ENCODE measurements at regions not wholly inside any gene's neighbourhood (a gene's known extent, or its start where the extent isn't known, plus 50 kb on each side); places are given as distances from the start of the nearest gene placed in this dataset.

DNA sequence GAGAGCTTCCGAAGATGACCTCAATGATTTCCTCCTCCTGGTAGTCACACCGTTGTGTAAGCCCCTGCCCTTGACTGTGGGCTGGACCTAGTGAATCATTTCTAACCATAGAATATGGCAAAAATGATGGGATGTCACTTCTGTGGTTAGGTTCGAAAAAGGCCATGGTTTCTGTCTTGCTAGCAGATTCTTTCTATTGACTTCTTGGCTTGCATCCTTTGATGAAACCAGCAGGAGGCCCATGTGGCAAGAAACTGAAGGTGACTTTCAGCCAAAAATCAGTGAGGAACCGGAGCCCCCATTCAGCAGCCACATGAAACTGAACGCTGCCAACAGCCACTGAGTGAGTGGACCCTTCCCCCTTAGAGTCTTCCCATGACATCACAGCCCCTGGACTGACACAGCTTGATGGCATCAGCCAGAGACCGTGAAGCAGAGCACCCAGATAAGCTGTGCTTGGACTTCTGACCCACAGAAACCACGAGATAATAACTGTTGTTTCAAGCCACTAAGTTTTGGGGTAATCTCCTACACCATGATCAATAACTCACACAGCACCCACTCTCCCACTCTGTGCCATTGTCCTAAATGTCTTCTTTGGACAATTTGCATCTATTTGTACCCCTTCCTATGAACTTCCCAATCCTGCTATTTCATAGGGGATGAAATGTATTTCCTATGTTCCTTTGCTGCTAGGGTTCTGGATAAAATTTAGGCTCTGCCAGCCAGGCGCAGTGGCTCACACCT lies 148.0 kb upstream of the STX18 start:
- no peak for DNase-seq

DNA sequence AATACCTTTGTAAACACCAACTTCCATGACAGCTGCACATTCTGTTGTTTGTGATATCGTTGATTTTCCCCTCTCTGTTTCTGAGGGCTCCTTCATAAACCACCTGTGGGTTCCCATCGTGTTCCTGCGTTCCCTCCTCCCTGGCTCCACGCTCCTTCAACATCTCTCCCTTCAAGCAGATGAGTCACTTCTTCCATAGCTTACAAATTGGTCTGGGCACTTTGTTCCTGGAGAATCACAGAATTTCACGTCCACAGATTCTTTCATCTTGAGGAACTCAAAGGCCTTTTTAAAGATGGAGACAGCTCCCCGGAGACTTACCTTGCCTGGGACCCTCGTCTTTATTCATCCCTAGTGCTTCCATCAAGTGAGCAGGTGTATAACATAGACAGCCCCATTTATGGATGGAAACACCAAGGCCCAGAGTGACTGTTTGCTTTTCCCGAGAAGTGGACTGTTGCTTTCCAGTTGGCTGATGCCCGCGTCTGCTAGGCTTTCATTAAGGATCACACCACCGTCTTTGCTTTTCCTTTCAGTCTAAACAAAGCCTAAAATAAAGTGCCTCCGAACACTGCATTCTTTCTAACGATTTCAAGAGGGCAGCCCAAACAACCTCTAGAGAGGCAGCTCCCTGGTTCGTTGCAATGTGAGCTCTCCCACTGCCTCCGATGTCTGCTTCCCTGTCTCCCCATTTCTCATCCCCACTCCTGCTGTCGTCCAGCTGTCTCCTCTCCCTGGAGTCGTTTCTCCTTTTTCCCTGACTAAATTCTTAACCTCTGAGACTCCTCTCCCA lies 146.3 kb upstream of the STX18 start:
- DNase-seq, result no peak

DNA sequence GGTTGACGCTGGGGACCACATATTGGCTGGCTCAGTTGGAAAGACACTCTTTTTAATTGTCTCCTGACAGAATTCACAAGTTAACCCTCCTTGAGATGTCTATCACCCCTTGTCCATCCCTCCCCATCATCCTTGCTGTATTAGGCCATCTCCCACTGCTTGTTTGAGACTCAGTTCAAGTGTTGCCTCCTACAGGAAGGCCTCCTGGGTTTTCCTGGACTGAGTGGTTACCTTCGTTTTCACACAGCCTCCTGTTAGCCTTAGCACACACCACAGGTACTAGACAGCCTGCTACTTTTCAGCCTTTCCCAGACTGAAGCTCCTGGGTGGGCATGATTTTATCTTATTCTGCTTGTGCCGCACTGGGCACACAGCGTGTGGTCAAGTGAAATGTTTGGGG lies 145.3 kb upstream of the STX18 start:
- no peak for DNase-seq

DNA sequence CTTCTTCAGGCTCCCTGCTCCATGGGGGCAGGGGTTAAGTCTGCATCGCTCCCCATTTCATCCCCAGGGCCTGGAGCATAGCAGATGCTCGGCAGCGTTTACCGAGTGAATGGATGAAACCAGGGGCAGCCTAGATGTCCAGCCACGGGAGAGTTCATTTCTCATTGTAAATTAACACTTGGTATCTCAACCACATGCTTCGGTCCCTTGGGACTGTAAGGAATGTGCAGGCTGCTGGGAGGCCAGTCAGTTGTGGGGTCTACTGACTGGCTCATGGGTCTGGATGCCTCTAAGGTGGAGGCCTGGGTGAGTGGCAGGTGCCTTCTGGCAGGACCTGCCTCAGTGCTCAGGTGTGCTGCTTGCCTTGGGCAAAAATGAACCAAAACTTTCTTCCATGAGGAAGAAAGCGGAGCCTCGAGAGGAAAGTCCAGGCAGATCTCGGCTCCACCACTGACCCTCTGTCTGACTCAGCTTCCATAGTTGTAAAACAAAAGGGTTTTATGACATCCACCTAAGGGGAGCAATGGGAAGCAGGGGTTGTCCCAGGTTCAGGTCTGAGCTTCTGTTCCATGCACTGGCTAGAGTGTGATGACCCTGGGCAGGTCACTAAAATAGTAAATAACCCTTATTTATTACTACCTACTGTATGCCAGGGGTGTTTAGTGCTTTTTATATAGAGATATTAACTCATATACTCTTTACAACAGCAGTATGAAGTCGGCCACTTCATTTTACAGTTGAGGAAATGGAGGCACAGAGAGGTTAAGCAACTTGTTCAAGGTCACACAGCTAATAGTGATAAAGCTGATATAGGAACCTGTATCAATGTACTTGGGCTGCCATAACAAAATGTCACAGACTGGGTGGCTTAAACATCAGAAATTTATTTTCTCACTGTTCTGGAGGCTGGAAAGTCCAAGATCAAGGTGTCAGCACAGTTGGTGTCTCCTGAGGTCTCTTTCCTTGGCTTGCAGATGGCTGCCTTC lies 144.3 kb upstream of the STX18 start:
- DNase-seq, result no peak

DNA sequence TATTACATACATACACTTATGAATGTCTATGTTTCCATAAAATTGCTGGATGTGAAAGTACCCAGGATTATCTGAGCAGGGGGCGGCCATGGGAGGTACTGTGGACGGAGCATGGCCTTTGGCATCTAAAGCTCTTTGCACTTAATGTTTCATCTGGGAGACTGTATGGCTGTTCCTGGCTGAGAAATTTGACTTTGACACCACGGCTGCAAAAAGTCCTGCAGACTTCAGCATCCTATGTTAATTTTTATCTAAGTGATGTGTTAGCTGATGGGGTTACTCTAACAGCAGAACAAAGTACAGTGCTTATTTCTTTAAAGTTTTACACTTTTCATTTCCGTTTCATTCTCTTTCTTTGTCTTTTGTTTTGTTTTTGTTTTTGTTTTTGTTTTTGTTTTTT lies 139.8 kb upstream of the STX18 start:
- no peak for DNase-seq

DNA sequence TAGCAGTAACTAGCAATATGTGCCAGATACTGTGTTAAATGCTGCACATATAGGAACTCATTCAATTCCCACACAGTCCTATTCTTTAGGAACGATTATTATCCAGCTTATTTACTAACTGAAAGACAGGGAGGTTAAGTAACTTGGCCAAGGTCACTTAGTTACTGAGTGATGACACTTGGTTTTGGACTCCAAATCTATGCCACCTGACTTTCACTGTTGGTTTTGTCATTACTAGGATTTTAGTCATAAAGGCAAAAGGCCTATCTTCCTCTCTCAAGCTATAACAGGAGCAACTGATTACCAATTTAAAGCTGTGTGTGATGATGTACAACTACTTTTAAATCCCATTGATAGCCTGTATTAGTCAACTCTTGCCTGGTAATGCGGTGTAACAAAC lies 138.9 kb upstream of the STX18 start:
- no peak for DNase-seq

DNA sequence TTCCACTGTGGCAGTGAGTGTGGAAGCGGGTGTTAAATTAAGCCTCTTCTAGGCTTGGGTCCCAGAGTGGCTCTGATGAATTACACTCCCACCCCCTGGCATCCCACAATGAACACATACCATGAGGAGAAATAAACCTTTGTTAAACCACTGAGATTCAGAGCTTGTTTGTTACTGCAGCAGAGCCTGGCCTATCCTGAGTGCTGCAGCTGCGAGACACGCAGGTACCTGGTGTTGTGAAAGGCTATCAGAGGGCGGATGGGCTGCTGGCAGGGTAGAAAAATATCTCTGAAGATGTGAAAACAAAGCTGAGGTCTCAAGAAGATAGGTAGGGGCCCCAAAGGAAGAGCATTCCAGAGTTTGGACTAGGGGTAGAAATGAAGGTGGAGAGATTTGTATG lies 138.4 kb upstream of the STX18 start:
- no peak for DNase-seq

DNA sequence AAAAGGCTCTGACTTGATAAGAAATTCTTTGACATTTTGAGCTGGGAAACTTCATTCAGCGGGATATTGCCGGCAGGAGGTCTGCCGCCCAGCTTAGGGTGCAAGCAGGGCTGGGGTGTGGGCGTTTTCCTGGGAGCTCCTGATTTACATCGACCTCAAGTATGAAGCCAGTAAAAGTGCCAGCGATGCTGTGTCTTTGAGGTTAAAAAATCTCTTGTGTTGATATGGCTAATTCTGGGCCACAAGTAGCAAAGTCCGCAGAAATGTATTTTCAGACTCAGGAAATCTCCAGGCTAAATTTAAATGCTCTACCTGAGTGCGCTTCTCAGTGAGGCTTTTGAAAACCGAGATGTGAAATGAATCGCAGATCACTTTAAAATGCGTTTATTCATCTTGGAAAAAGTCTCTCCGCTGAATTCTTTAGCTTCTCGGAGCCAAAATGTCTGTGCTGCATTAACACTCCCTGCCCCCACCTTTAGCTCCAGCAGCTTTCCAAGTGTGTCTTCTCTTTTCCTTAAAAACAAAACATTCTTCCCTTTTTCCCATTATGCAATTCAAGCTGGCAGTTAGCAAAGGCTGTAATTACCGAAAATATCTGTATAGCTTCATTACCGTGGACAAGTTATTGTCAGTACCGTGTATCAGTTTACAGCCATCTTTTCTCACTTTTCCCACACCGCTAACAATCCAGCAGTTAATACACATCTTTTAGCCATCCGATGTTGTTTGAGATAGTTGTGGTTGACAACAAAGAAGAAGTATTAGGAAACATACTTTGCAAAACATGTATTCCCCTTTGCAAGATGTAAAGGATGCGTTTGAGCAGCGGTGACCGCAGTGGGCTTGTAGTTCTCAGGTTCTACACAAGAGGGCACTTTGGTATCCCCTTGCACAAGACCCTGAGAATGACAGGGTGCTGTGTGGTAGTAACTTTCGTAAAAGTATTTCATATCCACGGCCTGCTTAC lies 136.0 kb upstream of the STX18 start:
- no peak for DNase-seq

DNA sequence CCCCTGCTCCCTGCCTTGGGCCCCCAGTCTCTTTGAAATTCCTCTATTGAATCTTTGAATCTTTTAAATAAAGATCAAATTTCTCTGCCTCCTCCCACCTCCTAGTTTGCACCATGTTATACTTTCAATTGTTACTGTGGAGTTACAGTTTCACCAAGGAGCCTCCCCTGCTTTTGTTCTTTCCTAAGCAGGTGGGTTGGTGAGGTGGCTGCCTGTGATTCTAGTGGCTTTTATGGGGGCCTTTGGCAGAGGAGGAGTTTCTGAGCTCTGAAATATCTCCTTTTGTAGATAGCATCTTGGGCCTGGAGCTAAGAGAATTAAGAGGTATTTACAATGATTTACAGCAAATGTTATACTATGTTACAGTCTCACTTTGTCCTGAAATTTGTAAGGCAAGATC lies 133.8 kb upstream of the STX18 start:
- no peak for DNase-seq

DNA sequence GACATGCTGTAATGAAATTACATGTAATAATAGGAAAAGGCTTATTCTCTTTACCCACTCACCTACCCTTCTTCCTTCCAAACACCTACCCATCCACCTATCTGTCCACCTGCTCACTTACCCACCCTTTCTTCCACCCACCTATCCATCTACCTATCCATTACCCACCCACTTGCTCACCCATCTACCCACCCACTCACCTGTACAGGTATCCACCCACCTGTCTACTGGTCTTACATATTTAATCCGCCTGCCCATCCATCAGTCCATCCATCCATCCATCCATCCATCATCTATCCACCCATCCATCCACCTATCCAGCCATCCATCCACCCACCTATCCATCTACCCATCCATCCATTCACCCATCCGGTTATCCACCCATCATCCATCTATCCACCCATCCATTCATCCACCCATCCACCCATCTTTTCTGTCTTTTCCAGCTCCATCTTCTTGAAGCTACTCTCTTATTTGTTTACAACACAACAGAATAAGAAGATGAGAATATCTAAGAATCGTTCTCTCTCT lies 133.3 kb upstream of the STX18 start:
- DNase-seq, result no peak

DNA sequence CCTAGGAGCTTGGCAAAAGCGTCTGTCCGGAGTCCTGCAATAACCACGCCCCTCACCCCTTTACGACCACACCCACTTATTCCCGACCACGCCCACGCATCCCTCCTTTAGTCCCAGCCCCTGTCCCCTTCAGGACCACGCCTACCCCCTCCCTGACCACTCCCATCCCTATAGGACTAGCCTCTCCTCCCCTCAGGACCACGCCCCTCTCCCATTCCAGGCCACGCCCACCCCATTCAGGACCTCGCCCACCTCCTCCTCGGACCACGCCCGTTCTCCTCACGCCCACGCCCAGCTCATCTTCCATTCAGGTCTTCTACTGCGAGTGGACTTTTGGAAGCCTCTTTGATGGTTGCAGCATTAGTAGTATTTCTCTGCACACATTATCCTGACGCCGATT lies 131.2 kb upstream of the STX18 start:
- DNase-seq, result no peak

DNA sequence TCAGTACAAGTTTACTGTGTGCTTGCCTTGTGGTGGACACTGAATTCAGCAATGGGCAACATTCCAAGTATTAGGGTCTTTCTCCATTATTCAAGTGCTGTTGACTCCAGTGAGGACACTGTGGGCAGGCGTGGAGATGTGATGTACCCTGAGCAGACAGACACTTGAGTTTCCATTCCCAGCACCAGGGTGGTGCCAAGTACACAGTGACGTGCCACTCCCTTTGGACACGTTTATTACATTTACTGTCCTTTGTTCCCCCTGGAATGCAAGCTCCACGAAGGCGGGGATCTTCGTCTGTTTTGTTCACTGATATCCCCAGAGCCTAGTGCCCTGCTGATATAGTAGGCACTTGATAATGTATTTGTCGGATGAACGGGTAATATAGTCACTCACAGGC lies 130.6 kb upstream of the STX18 start:
- DNase-seq, result no peak

DNA sequence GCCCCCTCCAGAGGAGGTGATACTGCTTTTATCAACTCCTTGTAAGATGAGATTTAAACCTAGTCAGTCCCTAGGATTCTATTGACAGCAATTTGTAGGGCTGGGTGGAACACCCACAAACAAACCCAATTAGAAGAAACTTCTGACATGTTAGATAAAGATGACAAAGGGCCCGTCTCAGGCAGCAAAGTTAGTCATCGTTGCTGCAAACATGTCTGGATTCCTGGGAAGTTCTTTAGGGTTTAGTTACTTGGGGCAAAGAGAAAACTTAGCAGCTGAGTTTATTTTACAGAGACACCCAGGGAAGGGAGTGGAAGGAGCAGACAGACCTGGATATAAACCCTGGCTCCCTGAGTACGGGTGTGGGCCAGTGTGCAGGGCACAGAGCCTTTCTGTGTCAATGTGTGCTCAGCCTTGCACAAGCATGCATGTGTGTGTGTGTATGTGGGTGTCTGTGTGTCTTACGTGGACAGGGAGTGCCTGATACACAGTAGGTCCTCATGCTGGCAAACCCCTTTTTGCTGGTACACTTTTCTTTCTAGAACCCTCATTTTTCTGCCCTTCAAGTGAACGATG lies 130.0 kb upstream of the STX18 start:
- DNase-seq, result no peak

DNA sequence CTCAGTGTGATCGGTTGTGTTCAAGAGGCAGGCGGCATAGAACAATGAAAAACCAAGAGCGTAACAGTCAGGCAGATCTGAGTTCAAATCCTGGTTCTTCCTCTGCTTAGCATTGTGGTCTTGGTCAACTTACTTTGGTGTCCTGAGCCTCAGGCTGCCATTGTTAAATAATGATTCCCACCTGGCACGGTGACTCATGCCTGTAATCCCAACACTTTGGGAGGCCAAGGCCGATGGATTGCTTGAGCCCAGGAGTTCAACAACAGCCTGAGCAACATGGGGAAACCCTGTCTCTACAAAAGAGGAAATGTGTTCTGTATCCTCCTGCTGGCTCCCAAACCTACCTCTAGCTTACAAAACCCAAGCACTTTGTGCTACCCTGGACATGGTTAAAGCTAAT lies 129.0 kb upstream of the STX18 start:
- no peak for DNase-seq

DNA sequence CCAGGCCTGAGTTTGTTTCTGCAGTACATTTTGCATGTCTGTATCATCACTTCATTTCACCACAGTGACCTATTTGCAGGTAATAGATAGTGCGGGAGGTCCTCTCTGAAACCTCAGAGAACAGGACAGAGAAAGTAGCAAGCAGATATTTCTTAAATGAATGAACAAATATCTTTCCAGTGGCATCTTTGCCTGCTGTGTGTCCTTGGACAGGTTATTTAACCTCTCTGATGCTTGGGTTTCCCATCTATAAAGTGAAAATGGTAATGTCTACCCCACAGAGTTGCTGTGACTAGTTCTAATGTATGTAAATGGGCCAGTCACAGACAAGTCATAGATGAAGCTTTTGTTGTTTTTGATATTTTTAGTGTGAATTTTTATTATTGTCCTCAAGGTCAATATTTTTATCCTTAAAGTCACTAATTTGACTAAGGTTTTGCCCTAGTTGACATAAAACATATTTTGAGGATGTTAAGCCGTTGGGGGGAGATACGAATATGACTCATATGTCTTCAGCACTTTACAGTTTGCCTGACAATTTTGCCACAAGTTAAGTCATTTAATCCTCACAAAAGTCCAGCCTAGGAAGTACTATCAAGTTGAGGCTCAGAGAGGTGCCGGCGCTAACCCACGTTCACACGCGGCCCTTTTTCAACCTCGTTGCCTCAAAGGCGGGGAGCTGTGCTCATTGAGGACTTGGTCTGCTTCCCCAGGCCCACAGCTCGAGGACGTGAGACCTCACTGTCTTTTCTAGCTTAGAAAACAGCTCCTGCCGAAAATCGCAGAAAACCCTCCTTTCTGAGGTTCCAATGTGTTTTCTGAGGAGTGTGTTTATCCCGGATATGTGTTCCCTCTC lies 126.7 kb upstream of the STX18 start:
- DNase-seq, result no peak

DNA sequence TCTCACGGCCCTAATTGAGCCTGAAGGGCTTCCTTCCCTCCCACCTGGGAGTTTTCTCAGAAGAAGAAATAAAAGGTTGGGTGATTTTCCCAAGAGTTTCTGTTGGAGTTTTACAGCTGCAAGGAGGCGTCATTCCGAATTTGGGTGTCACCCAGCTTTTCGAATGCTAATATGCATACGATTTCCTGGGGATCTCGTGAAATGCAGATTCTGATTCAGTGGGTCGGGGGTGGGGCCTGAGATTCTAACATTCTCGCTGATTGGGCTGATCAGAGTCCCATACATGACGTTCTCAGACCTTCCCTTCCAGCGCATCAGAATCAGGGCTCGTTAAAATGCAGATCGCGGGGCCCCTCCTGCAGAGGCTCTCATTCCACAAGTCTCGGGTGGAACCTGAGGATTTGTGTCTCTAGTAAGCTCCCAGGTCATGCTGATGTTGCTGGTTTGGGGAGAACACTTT lies 125.8 kb upstream of the STX18 start:
- no peak for DNase-seq

DNA sequence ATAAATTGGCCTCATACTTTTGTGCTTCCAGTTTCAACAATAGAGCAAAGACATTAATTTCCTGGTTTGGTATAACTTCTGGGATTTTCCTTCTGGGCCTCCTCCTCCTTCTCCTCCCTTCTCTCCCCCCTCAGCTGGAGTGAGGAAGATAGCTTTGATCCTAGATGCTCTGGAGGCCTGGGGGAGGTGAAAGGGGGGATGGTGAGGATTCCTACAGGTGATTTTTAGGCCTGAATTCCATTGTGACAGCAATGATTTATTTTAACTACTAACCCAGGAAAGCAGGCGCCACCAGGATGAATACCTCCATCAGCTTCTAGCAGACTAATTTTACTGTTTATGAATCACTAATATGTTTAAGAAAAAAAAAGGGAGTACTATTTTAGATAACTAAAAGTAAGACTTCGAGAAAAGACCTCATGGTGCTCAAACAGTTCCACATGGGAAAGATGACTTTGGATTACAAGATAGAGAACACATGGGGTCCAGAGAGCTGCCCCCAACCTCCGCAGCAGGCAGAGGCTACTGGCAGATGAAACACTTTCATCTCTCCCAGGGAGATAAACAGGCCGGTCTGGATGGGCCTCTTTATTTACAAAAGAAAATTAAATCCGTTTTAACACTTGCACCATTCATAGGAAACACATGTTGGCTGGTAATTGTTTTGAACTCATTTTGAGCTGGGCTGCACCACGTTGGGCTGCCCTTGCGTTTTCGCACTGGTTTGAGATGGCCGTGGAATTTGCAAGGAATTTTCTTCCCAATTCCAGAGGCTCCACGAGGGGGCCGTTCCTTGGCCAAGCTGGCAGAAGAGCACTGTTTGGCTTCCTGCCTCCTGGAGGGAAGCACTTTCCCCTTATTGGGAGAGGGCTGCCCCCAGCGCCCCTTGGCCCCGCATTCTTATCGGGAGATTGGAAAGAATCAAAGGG lies 125.1 kb upstream of the STX18 start:
- no peak for DNase-seq

DNA sequence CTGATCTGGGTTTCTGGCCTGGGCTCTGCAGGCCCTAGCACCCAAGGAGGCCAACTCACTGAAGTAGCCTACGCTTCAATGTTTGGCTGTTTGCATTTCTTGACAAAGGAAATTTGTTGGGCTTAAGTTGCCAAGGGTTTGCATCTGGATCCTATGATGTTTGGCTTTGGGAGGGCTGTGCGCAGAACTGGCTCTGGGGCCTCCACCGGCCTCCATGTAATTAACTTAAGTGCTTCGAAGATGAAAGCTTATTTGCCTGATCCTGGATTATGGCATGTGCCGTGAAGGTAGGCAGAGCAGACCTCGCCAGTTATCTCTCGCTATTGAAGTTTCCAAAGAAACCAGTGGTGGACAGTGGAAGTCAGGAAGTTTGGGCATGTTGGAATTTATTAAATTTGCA lies 124.3 kb upstream of the STX18 start:
- DNase-seq, result no peak

DNA sequence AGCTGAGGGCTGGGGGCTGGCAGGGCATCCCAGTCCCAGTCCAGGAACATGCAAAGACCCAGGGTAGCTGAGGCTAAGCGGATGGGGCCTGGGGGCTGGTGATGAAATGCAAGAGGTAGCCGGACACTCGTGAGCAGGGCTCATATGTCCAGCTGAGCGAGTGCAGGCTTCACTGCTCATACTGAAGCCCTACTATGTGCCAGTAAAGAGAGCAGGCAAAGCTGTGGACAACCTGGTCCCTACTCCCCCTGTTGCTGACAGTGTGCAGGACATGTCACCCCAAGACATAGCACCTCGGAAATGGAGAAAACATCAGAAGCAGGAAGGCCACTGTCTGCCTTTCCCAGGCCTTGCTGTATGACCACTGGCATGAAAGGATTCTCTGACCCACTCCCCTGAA lies 122.4 kb upstream of the STX18 start:
- DNase-seq, result no peak

Data from GDM1 (cell line).